HK-2 (cell line): ENCODE measurements at regions not wholly inside any gene's neighbourhood (a gene's known extent, or its start where the extent isn't known, plus 50 kb on each side); places are given as distances from the start of the nearest gene placed in this dataset.

Source experiments
- DNase-seq: peaks from one replicate; pipeline ENCODE4 v3.0.0-alpha.2; 2018; ENCODE audit not compliant: unreplicated experiment

- no peak for DNase-seq
These were observed 67.7 kb upstream of the LSM14A start for GRCh38 chr19:34104557-34104956.

DNA sequence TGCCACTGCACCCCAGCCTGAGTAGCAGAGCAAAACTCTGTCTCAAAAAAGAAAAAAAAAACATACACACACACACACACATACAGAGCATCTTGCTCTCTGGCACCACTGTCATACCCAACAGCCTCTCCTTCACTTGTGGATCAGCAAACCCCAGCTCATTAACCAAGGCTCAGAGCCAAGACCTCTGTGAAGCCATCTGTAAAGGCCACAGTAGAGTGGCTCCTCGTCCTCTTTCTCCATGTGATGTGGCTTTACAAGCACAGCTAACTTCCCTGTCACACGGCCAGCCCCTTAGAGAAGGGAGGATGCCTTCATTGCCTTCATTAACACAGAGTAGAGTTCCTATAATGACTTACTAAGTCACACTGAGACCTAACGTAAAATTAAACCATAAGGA is 62.7 kb upstream of the LSM14A start:
- no peak for DNase-seq

DNA sequence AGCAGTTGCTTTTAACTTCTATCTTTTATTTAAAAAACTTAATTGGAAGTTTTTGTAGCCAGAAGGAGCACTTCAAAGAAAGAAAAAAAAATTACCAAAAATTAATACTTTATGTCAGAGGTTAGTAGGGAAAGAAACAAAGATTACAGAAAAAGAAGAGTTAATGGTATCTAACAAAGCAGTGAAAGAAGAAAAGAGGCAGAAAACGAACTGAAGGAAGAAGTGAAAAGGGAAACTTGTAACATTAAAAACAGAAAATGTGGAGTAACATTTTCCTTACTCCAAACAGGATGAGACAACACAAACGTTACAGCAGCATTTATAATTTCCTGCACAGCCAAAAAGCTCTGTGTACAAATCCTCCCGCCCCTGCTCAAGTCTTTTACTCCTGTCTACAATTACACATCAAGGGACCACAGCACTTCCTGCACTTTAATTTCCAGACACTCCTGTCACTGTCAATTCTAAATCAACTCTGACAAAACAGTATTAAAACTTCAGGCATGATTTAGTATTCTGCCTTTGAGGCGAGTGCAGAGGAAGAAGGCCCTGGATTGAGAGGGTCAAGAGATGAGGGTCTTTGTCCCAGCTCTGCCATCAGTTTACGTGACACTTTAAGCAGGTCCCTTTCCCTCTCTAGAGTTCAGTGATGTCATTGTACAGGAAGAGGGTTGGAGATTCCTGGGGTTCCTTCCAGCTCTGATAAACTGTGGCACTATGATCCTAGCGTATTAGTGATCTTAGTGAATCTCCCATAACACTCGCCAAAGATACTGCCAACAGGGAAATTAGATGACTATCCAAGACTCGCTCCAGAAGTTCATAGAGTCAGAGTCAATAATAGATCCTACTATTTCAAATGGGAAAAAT is 53.2 kb upstream of the LSM14A start:
- no peak for DNase-seq

DNA sequence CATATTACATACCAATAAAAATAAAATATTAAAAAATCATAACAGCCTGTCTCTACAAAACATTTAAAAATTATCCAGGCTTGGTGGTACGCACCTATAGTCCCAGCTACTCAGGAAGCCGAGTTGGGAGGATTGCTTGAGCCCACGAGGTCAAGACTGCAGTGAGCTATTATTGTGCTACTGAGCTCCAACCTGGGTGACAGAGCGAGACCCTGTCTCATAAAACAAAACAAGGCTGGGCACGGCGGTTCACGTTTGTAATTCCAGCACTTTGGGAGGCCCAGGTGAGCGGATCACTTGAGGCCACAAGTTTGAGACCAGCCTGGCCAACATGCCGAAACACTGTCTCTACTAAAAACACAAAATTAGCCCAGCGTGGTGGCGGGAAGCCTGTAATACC is 52.2 kb upstream of the LSM14A start:
- DNase-seq, result no peak

DNA sequence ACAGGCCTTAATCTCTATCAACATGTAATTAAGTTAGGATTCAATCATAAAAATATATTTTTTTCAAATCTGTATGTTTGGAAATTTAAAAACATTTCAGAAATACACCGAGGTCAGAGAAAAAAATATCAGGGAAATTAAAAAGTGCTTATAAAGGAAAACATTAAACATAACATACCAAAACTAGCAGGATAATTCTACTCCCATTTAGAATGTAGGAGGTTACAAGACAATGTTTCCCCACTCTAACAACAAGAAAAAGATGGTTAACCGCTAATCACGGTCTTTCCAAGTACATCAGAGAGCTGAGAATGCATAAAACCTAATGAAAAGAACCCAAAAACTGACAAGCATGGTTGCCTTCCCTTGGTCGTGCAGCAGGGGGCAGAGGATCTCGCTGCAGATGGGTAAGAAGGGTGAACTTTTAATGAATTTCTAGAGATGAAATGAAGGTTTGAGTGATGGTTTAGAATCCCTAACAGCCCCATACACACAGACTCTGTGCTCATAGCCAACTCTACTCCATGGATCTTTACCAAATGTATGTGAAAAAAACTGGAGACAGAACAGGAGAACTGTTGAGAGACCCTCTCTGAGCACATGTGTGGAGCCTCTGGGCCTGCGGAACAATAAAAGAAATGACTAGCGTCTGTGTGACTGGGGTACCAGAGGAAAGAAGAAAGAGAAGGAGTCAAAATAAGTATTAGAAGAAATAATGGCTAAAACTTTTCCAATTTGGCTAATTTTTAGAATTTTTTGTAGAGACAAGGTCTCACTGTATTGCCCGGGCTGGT is 51.3 kb upstream of the LSM14A start:
- DNase-seq, result no peak
